Loucy (cell line): ENCODE measurements at regions not wholly inside any gene's neighbourhood (a gene's known extent, or its start where the extent isn't known, plus 50 kb on each side); places are given as distances from the start of the nearest gene placed in this dataset.

Experiments used
- H2AFZ ChIP-seq: fragments of 200-600 bp; sonication (generic); 2 replicates; pipeline ENCODE4 v1.6.0; 2016; ENCODE audit warnings: antibody characterized with exemption, mild to moderate bottlenecking, low read length, moderate library complexity
- H3F3A ChIP-seq: fragments of 200-600 bp; 2 replicates; pipeline ENCODE4 v1.6.0; 2016; ENCODE audit warnings: antibody characterized with exemption, low read depth, mild to moderate bottlenecking
- H3K27me3 ChIP-seq: fragments of 200-600 bp; sonication (generic); 2 replicates; pipeline ENCODE4 v1.6.1; 2014; ENCODE audit warnings: low read length, mild to moderate bottlenecking; ENCODE audit not compliant: insufficient read depth, poor library complexity, severe bottlenecking
- H3K36me3 ChIP-seq: fragments of 200-600 bp; sonication (generic); 2 replicates; pipeline ENCODE4 v1.6.1; 2016; ENCODE audit warnings: low read length; ENCODE audit not compliant: insufficient read depth
- H3K4me1 ChIP-seq: fragments of 200-600 bp; sonication (generic); 2 replicates; pipeline ENCODE4 v1.5.1; 2014; ENCODE audit warnings: low read length, mild to moderate bottlenecking; ENCODE audit not compliant: insufficient read depth, poor library complexity, severe bottlenecking
- H3K4me2 ChIP-seq: fragments of 200-600 bp; sonication (generic); 2 replicates; pipeline ENCODE4 v1.6.0; 2014; ENCODE audit warnings: antibody characterized with exemption, low read length, low read depth, mild to moderate bottlenecking; ENCODE audit not compliant: poor library complexity, severe bottlenecking
- H3K4me3 ChIP-seq: fragments of 200-600 bp; sonication (generic); 2 replicates; pipeline ENCODE4 v1.5.1; 2014; ENCODE audit warnings: low read length, mild to moderate bottlenecking, mixed read lengths; ENCODE audit not compliant: poor library complexity, severe bottlenecking
- H3K79me2 ChIP-seq: fragments of 200-600 bp; sonication (generic); 2 replicates; pipeline ENCODE4 v1.6.1; 2014; ENCODE audit warnings: low read length; ENCODE audit not compliant: insufficient read depth
- H3K9ac ChIP-seq: fragments of 200-600 bp; sonication (generic); 2 replicates; pipeline ENCODE4 v1.6.0; 2014; ENCODE audit warnings: mild to moderate bottlenecking, low read depth, low read length, moderate library complexity; ENCODE audit not compliant: poor library complexity, severe bottlenecking
- H3K9me2 ChIP-seq: fragments of 200-600 bp; sonication (generic); replicated peaks from 2 replicates; pipeline ENCODE4 v1.6.1; 2016; ENCODE audit warnings: low read depth, low read length, mixed read lengths
- H3K9me3 ChIP-seq: fragments of 200-600 bp; sonication (generic); 2 replicates; pipeline ENCODE4 v1.6.1; 2014; ENCODE audit warnings: mild to moderate bottlenecking, antibody characterized with exemption, low read length, low read depth; ENCODE audit not compliant: insufficient read depth
- H4K20me1 ChIP-seq: fragments of 200-600 bp; sonication (generic); 2 replicates; pipeline ENCODE4 v1.6.0; 2014; ENCODE audit warnings: antibody characterized with exemption, low read length, mild to moderate bottlenecking; ENCODE audit not compliant: insufficient read depth, poor library complexity, severe bottlenecking
- EZH2phosphoT487 ChIP-seq: fragments of 200-600 bp; IDR thresholded peaks from 2 replicates; pipeline ENCODE4 v1.6.1; 2018; ENCODE audit warnings: antibody characterized with exemption, mild to moderate bottlenecking, moderate library complexity, borderline replicate concordance
- TF ChIP-seq, protein P1 (sequence below): fragments of 200-600 bp; sonication (generic); conservative IDR thresholded peaks from 2 replicates; pipeline ENCODE4 v1.5.1; 2014; ENCODE audit warnings: mild to moderate bottlenecking, antibody characterized with exemption, low read length

DNA sequence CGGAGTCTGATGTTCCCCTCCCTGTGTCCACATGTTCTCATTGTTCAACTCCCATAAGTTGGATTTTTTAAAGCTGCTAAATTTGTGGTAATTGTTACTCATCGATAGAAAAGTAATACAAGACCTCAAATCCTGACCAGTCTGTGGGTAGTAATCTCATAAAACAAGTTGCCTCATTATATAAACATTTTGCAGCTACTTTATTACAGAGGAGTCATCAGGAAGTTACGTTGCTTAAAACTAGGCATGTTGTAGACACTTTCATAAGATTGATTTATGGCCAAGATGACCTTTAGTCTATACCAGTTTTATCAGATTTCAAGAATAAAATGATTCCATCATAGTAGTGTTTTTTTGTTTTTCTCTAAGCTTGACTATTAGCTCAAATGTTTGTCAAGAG lies 208.8 kb downstream of the GIPC2 start:
- no peak overlapping the region for H3K9ac ChIP-seq
- no peaks in the 10 kb centered on the region for H3K9me2 ChIP-seq
- no peak overlapping the region for H3K4me3 ChIP-seq
- no peaks in the 10 kb centered on the region for H3F3A ChIP-seq
- H3K4me2 ChIP-seq: no peak overlapping the region
- H2AFZ ChIP-seq: no peak overlapping the region
- H3K27me3 ChIP-seq: no peaks in the 10 kb centered on the region
- no peaks in the 10 kb centered on the region for H4K20me1 ChIP-seq
- no peaks in the 10 kb centered on the region for H3K36me3 ChIP-seq
- no peak for TF ChIP-seq EZH2phosphoT487
- TF ChIP-seq, protein P1, sequence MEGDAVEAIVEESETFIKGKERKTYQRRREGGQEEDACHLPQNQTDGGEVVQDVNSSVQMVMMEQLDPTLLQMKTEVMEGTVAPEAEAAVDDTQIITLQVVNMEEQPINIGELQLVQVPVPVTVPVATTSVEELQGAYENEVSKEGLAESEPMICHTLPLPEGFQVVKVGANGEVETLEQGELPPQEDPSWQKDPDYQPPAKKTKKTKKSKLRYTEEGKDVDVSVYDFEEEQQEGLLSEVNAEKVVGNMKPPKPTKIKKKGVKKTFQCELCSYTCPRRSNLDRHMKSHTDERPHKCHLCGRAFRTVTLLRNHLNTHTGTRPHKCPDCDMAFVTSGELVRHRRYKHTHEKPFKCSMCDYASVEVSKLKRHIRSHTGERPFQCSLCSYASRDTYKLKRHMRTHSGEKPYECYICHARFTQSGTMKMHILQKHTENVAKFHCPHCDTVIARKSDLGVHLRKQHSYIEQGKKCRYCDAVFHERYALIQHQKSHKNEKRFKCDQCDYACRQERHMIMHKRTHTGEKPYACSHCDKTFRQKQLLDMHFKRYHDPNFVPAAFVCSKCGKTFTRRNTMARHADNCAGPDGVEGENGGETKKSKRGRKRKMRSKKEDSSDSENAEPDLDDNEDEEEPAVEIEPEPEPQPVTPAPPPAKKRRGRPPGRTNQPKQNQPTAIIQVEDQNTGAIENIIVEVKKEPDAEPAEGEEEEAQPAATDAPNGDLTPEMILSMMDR: no peak
- H3K4me1 ChIP-seq: no peaks in the 10 kb centered on the region
- H3K79me2 ChIP-seq: no peaks in the 10 kb centered on the region
- H3K9me3 ChIP-seq: no peaks in the 10 kb centered on the region

DNA sequence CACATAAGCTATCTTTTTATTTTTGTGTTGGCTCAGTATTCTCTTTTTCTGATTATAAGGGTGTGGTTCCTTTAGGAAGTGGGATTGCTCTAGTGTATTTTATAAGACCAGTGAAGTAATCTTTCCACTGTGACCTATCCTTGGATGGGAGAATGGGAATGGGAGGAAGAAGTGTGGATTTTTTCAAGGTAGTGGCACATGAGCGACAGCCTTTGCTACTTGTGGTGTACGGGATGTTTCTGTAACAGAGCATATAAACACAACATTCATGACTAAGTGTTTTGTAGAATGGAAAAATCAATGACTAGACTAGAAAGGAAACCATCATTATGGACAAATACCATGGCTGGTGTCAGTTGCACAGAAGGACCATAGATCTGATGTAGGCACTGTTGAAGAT lies 209.6 kb downstream of the GIPC2 start:
- Histone ChIP-seq H3K79me2 (no peaks in the 10 kb centered on the region), H2AFZ (no peak overlapping the region), H4K20me1 (no peaks in the 10 kb centered on the region), H3K9me2 (no peaks in the 10 kb centered on the region), H3K27me3 (no peaks in the 10 kb centered on the region), H3K4me2 (no peak overlapping the region), H3K9ac (no peak overlapping the region), H3K4me1 (no peaks in the 10 kb centered on the region), H3K4me3 (no peak overlapping the region), H3F3A (no peaks in the 10 kb centered on the region), H3K9me3 (no peaks in the 10 kb centered on the region), H3K36me3 (no peaks in the 10 kb centered on the region)
- TF ChIP-seq, protein P1: no peak
- no peak for TF ChIP-seq EZH2phosphoT487

- H2AFZ ChIP-seq: no peak overlapping the region
- H3K36me3 ChIP-seq: no peaks in the 10 kb centered on the region
- H3K27me3 ChIP-seq: no peaks in the 10 kb centered on the region
- no peak overlapping the region for H3K4me2 ChIP-seq
- H3K9ac ChIP-seq: no peak overlapping the region
- H3K79me2 ChIP-seq: no peaks in the 10 kb centered on the region
- H3F3A ChIP-seq: no peaks in the 10 kb centered on the region
- H3K4me1 ChIP-seq: no peaks in the 10 kb centered on the region
- no peak overlapping the region for H3K4me3 ChIP-seq
- TF ChIP-seq, protein P1: no peak
- no peak for TF ChIP-seq EZH2phosphoT487
- H4K20me1 ChIP-seq: no peaks in the 10 kb centered on the region
- H3K9me3 ChIP-seq: no peaks in the 10 kb centered on the region
- H3K9me2 ChIP-seq: no peaks in the 10 kb centered on the region
These were observed 210.1 kb downstream of the GIPC2 start for GRCh38 chr1:78255846-78256245.
